Loucy (cell line): ENCODE measurements at regions not wholly inside any gene's neighbourhood (a gene's known extent, or its start where the extent isn't known, plus 50 kb on each side); places are given as distances from the start of the nearest gene placed in this dataset.

Experiments
- CTCF ChIP-seq: fragments of 200-600 bp; sonication (generic); conservative IDR thresholded peaks from 2 replicates; pipeline ENCODE4 v1.5.1; 2014; ENCODE audit warnings: mild to moderate bottlenecking, antibody characterized with exemption, low read length
- EZH2phosphoT487 ChIP-seq: fragments of 200-600 bp; IDR thresholded peaks from 2 replicates; pipeline ENCODE4 v1.6.1; 2018; ENCODE audit warnings: antibody characterized with exemption, mild to moderate bottlenecking, moderate library complexity, borderline replicate concordance

GRCh38 chr5:10167806-10168205 is 81.9 kb downstream of the ATPSCKMT start:
- TF ChIP-seq CTCF (no peak), EZH2phosphoT487 (no peak)
